Esophagus muscularis mucosa (tissue), 4 donors: ENCODE measurements at regions not wholly inside any gene's neighbourhood (a gene's known extent, or its start where the extent isn't known, plus 50 kb on each side); places are given as distances from the start of the nearest gene placed in this dataset.

Experiments
- DNase-seq: peaks from one replicate; pipeline ENCODE4 v3.0.0-alpha.2; 2017; ENCODE audit errors: extremely low spot score
- H3K27ac ChIP-seq, 4 donors: fragments of 200-600 bp; sonication (generic); replicated peaks in 1 of 4; 1 replicate in 3 of 4; 2 replicates in 1 of 4; pipeline ENCODE4 v1.5.1; 2016 to 2019; ENCODE audit warnings: mild to moderate bottlenecking in 1 of 4
- H3K27me3 ChIP-seq, 4 donors: fragments of 200-600 bp; sonication (generic); one replicate each; pipeline versions ENCODE4 v1.5.1 to v1.6.0; 2016 to 2019
- H3K36me3 ChIP-seq, 4 donors: fragments of 200-600 bp; sonication (generic); one replicate each; pipeline ENCODE4 v1.5.1; 2016 to 2019
- H3K4me1 ChIP-seq, 4 donors: fragments of 200-600 bp; sonication (generic); one replicate each; pipeline ENCODE4 v1.5.1; 2016 to 2019
- H3K4me3 ChIP-seq, 4 donors: fragments of 200-600 bp; sonication (generic); 1 replicate in 2 of 4; 2 replicates in 2 of 4; pipeline ENCODE4 v1.5.1; 2016 to 2019; ENCODE audit warnings: mild to moderate bottlenecking in 4 of 4, moderate library complexity in 1 of 4
- H3K9me3 ChIP-seq, 4 donors: fragments of 200-600 bp; sonication (generic); 1 replicate in 3 of 4; 2 replicates in 1 of 4; pipeline ENCODE4 v1.5.1; 2016 to 2019
- EP300 ChIP-seq: sonication (generic); formaldehyde crosslinking; IDR thresholded peaks from one replicate; pipeline ENCODE4 v1.6.1; 2017; ENCODE audit warnings: antibody characterized with exemption
- POLR2A ChIP-seq: fragments of 450-650 bp; IDR thresholded peaks from one replicate; pipeline ENCODE4 v1.6.1; 2017; ENCODE audit warnings: antibody characterized with exemption, moderate library complexity, mild to moderate bottlenecking, low read depth
- POLR2AphosphoS5 ChIP-seq, 2 donors: sonication (generic); formaldehyde crosslinking; IDR thresholded peaks; one replicate each; pipeline ENCODE4 v1.6.1; 2017; ENCODE audit warnings: antibody characterized with exemption in 2 of 2
- WGBS: methylation state at CpG from one replicate; pipeline ENCODE4 v1.1.5; 2018; 5-methylcytosine and 5-hydroxymethylcytosine counted together
- intact Hi-C: fragments of 100-400 bp; cut with DNase I; formaldehyde crosslinking; loops from one replicate; pipeline ENCODE4 v1.15.1; 2023
- TF ChIP-seq, protein P1 (sequence below), 3 experiments: fragments of 200-600 bp in 2 of 3; fragments of 450-650 bp in 1 of 3; sonication (generic) in 2 of 3; IDR thresholded peaks; one replicate each; pipeline ENCODE4 v1.5.1; 2017 to 2019; ENCODE audit warnings: antibody characterized with exemption in 3 of 3, mild to moderate bottlenecking in 2 of 3, moderate library complexity in 1 of 3

DNA sequence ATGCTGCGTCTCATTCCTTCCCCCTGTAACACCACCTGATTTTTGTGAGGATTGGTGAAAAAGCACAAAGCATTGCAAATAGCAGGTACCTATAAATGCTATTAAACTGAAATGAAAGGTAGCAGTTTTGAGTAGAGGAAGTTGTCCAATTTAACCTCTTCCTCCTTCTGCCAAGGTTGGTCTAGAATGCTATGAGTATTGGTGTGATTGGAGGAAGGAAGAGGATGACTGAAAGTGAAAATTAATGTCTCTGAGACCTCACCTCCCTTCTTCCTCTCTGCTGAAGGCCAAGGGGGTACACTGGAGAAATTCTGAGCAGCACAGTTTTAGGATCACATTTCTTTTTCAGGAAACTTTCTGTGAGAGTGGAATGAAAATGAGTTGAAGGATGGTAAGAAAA lies 94.4 kb downstream of the DTWD1 start:
- Histone ChIP-seq H3K36me3 (no peaks in the 10 kb centered on the region), H3K27me3 (no peaks in the 10 kb centered on the region), H3K9me3 (peaks cover 0 to 7% (median 3%) of the 10 kb centered on the region in 4 donors), H3K4me1 (peaks cover 0 to 8% (median 3%) of the 10 kb centered on the region in 4 donors), H3K27ac (no peak overlapping the region), H3K4me3 (no peak overlapping the region)
- WGBS: 88% methylated on average over 1 of the region's 1 CpG
- intact Hi-C loops: no loop called here
- no peak for DNase-seq
- TF ChIP-seq, protein P1, sequence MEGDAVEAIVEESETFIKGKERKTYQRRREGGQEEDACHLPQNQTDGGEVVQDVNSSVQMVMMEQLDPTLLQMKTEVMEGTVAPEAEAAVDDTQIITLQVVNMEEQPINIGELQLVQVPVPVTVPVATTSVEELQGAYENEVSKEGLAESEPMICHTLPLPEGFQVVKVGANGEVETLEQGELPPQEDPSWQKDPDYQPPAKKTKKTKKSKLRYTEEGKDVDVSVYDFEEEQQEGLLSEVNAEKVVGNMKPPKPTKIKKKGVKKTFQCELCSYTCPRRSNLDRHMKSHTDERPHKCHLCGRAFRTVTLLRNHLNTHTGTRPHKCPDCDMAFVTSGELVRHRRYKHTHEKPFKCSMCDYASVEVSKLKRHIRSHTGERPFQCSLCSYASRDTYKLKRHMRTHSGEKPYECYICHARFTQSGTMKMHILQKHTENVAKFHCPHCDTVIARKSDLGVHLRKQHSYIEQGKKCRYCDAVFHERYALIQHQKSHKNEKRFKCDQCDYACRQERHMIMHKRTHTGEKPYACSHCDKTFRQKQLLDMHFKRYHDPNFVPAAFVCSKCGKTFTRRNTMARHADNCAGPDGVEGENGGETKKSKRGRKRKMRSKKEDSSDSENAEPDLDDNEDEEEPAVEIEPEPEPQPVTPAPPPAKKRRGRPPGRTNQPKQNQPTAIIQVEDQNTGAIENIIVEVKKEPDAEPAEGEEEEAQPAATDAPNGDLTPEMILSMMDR (IDR thresholded peaks at IDR 0.05): no peak
- TF ChIP-seq POLR2A (no peak), EP300 (no peak), POLR2AphosphoS5 (IDR thresholded peaks at IDR 0.05) (no peak)

DNA sequence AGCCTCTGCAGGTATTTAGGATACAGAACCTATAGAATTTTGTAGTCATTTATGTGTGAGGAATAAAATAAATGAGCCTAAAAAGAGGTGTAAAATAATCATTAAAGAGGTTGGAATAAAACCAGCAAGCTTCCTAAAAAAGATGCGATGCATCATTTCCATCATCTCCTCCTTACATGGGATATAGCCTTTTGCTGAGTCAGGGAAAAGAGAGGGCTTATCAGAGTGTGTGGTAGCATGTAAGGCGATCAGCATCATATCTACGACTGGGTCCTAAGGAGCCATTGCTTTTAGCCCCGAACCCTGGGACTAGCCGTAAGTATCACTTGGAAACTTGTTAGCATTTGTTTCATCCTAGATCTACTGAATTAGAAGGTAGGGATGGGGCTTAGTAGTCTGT lies 94.9 kb downstream of the DTWD1 start:
- DNase-seq: no peak
- Histone ChIP-seq H3K4me3 (no peak overlapping the region), H3K9me3 (peaks cover 0 to 2% (median under 1%) of the 10 kb centered on the region in 4 donors), H3K4me1 (peaks cover 0 to 8% (median 3%) of the 10 kb centered on the region in 4 donors), H3K27me3 (no peaks in the 10 kb centered on the region), H3K27ac (no peak overlapping the region), H3K36me3 (no peaks in the 10 kb centered on the region)
- 72% methylated on average over 5 of the region's 5 CpGs for WGBS
- no peak for TF ChIP-seq EP300
- no peak for TF ChIP-seq POLR2A
- TF ChIP-seq, protein P1 (IDR thresholded peaks at IDR 0.05): no peak
- no peak for TF ChIP-seq POLR2AphosphoS5 (IDR thresholded peaks at IDR 0.05)
- intact Hi-C loops: no loop called here

DNA sequence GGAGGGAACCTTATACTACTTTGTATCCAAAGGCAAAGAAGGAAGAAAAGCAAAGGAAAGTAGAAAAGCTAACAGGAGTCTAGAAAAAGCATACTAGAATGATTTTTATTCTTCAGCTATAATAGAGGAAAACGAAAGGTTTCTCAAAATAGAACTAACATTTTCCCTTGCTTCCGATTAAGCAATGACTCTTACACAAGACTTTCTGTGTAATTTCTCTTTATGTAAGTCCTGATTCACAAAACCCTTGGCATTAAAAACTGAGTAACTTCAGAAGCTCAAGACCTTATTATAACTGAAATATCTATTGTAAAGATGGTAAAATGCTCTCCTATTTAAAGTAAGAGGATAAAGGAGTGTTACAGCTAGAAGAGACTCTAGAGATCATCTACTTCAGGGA lies 97.4 kb downstream of the DTWD1 start:
- intact Hi-C loops: no loop called here
- WGBS: 46% methylated on average over 2 of the region's 2 CpGs
- TF ChIP-seq EP300: no peak
- TF ChIP-seq, protein P1 (IDR thresholded peaks at IDR 0.05): no peak
- no peak for TF ChIP-seq POLR2A
- TF ChIP-seq POLR2AphosphoS5 (IDR thresholded peaks at IDR 0.05): peak in 1 of 2 donors; percentile 14
- Histone ChIP-seq H3K4me3 (no peak overlapping the region), H3K4me1 (peaks cover 0 to 8% (median 3%) of the 10 kb centered on the region in 4 donors), H3K36me3 (no peaks in the 10 kb centered on the region), H3K27ac (peak overlapping the region; percentile 32 to 59 (median 37)), H3K27me3 (no peaks in the 10 kb centered on the region), H3K9me3 (no peaks in the 10 kb centered on the region)
- DNase-seq: no peak

DNA sequence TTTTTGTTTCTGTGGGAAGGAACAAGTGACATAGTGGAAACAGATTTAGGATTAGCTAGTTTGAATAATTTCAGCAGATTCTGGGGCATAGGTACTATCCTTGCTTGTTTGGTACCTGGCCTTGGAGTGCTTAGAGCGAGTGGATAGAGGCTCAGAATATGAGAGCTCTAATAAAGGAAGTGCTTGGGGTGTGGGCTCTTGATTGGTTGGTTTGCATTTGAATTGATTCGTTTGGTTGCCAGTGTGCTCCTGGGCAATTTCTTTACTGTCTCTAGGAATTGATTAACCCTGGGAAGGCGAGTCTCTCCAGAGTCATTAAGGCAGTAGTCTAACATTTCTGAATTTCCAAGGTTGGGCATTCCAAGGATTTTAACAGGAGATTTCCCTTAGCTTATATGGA lies 98.0 kb downstream of the DTWD1 start:
- no peaks in the 10 kb centered on the region for H3K36me3 ChIP-seq
- H3K4me3 ChIP-seq: no peak overlapping the region
- H3K27me3 ChIP-seq: no peaks in the 10 kb centered on the region
- WGBS: 84% methylated on average over 3 of the region's 3 CpGs
- no peaks in the 10 kb centered on the region for H3K9me3 ChIP-seq
- peaks cover 0 to 8% (median 3%) of the 10 kb centered on the region in 4 donors for H3K4me1 ChIP-seq
- no peak for DNase-seq
- TF ChIP-seq POLR2AphosphoS5 (IDR thresholded peaks at IDR 0.05): no peak
- TF ChIP-seq EP300: no peak
- no peak for TF ChIP-seq POLR2A
- peak overlapping the region; percentile 32 to 59 (median 37) for H3K27ac ChIP-seq
- intact Hi-C loops: no loop called here

DNA sequence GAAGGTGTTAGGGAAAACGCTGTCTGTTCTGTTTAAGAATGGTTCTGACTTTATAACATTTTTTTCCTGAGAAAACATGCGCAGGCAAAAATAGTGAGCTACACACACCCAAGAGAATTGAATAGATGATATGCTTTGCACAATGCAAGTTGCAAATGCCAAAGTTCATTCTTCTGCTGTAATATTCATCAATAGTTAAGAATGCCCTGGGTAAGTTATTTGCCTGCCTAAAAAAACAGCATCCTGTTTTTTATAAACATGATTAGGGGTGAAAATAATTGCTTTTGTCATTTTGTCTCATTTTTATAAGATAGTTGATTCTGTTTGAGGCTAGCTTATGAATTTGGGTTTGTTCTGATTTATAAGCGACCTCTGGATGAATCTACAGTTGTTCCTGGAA lies 99.4 kb downstream of the DTWD1 start:
- H3K4me3 ChIP-seq: no peak overlapping the region
- no peaks in the 10 kb centered on the region for H3K27me3 ChIP-seq
- no peaks in the 10 kb centered on the region for H3K36me3 ChIP-seq
- H3K27ac ChIP-seq: no peak overlapping the region
- intact Hi-C loops: no loop called here
- DNase-seq: no peak
- WGBS: 89% methylated on average over 3 of the region's 3 CpGs
- H3K4me1 ChIP-seq: peaks cover 0 to 8% (median 3%) of the 10 kb centered on the region in 4 donors
- TF ChIP-seq POLR2A (no peak), EP300 (no peak), POLR2AphosphoS5 (IDR thresholded peaks at IDR 0.05) (no peak)
- TF ChIP-seq, protein P1 (IDR thresholded peaks at IDR 0.05): no peak
- H3K9me3 ChIP-seq: no peaks in the 10 kb centered on the region
